Mucosa of stomach (tissue), 1 donor: ENCODE measurements at regions not wholly inside any gene's neighbourhood (a gene's known extent, or its start where the extent isn't known, plus 50 kb on each side); places are given as distances from the start of the nearest gene placed in this dataset.

Experiments used
- H3K27me3 ChIP-seq: one replicate; pipeline ENCODE4 v1.7.0; 2013; ENCODE audit warnings: mild to moderate bottlenecking, low read length; ENCODE audit not compliant: control insufficient read depth, insufficient read depth
- H3K36me3 ChIP-seq: one replicate; pipeline ENCODE4 v1.7.0; 2013; ENCODE audit warnings: low read length; ENCODE audit not compliant: control insufficient read depth, insufficient read depth
- H3K4me1 ChIP-seq: one replicate; pipeline ENCODE4 v1.7.0; 2013; ENCODE audit warnings: mild to moderate bottlenecking, low read length; ENCODE audit not compliant: control insufficient read depth, insufficient read depth
- H3K4me3 ChIP-seq: one replicate; pipeline ENCODE4 v1.7.0; 2013; ENCODE audit warnings: low read length
- H3K9ac ChIP-seq: one replicate; pipeline ENCODE4 v1.7.0; 2013; ENCODE audit warnings: mild to moderate bottlenecking, low read length, moderate library complexity
- H3K9me3 ChIP-seq: one replicate; pipeline ENCODE4 v1.7.0; 2013; ENCODE audit warnings: mild to moderate bottlenecking, low read length, moderate library complexity; ENCODE audit not compliant: control insufficient read depth
- donor health status: Pancreatic carcinoma.

- no peaks in the 10 kb centered on the region for H3K36me3 ChIP-seq
- H3K4me3 ChIP-seq: no peak overlapping the region
- H3K9ac ChIP-seq: no peak overlapping the region
- H3K9me3 ChIP-seq: no peaks in the 10 kb centered on the region
- peaks cover 5% of the 10 kb centered on the region for H3K4me1 ChIP-seq
- H3K27me3 ChIP-seq: peaks cover 12% of the 10 kb centered on the region
Measured at GRCh38 chr9:93813221-93814076, 141.7 kb downstream of the BARX1 start.

- H3K27me3 ChIP-seq: peaks cover 12% of the 10 kb centered on the region
- H3K4me1 ChIP-seq: peaks cover 5% of the 10 kb centered on the region
- no peaks in the 10 kb centered on the region for H3K9me3 ChIP-seq
- no peak overlapping the region for H3K4me3 ChIP-seq
- H3K9ac ChIP-seq: no peak overlapping the region
- no peaks in the 10 kb centered on the region for H3K36me3 ChIP-seq
Measured at GRCh38 chr9:93812410-93812668, 142.8 kb downstream of the BARX1 start.

- H3K27me3 ChIP-seq: peaks cover 12% of the 10 kb centered on the region
Measured at GRCh38 chr9:93810028-93810971, 144.9 kb downstream of the BARX1 start.

GRCh38 chr9:93809204-93809940 lies 145.8 kb downstream of the BARX1 start:
- Histone ChIP-seq H3K9me3 (no peaks in the 10 kb centered on the region), H3K9ac (no peak overlapping the region), H3K36me3 (no peaks in the 10 kb centered on the region), H3K4me3 (no peak overlapping the region), H3K4me1 (peaks cover 5% of the 10 kb centered on the region), H3K27me3 (peaks cover 12% of the 10 kb centered on the region)

More at GRCh38 chr9:93810028-93810971, 144.9 kb downstream of the BARX1 start:
- H3K4me3 ChIP-seq: no peak overlapping the region
- peaks cover 5% of the 10 kb centered on the region for H3K4me1 ChIP-seq
- H3K9ac ChIP-seq: no peak overlapping the region
- no peaks in the 10 kb centered on the region for H3K36me3 ChIP-seq
- H3K9me3 ChIP-seq: no peaks in the 10 kb centered on the region

GRCh38 chr9:93808115-93809029 lies 146.8 kb downstream of the BARX1 start:
- peaks cover 12% of the 10 kb centered on the region for H3K27me3 ChIP-seq
- H3K4me3 ChIP-seq: no peak overlapping the region
- no peaks in the 10 kb centered on the region for H3K9me3 ChIP-seq
- H3K4me1 ChIP-seq: peaks cover 5% of the 10 kb centered on the region
- no peaks in the 10 kb centered on the region for H3K36me3 ChIP-seq
- no peak overlapping the region for H3K9ac ChIP-seq

GRCh38 chr9:93807166-93808074 lies 147.7 kb downstream of the BARX1 start:
- H3K27me3 ChIP-seq: peaks cover 12% of the 10 kb centered on the region
- no peak overlapping the region for H3K9ac ChIP-seq

GRCh38 chr9:93801581-93802284 lies 153.4 kb downstream of the BARX1 start:
- Histone ChIP-seq H3K9me3 (no peaks in the 10 kb centered on the region), H3K4me3 (no peak overlapping the region), H3K4me1 (no peaks in the 10 kb centered on the region), H3K36me3 (no peaks in the 10 kb centered on the region), H3K9ac (no peak overlapping the region), H3K27me3 (no peaks in the 10 kb centered on the region)

More at GRCh38 chr9:93807166-93808074, 147.7 kb downstream of the BARX1 start:
- H3K4me3 ChIP-seq: no peak overlapping the region
- H3K9me3 ChIP-seq: no peaks in the 10 kb centered on the region
- H3K4me1 ChIP-seq: peaks cover 5% of the 10 kb centered on the region
- no peaks in the 10 kb centered on the region for H3K36me3 ChIP-seq

GRCh38 chr9:93801120-93801519 lies 154.0 kb downstream of the BARX1 start:
- H3K4me1 ChIP-seq: no peaks in the 10 kb centered on the region
- H3K4me3 ChIP-seq: no peak overlapping the region
- no peaks in the 10 kb centered on the region for H3K36me3 ChIP-seq

GRCh38 chr9:93792358-93792757 lies 162.8 kb downstream of the BARX1 start:
- Histone ChIP-seq H3K36me3 (no peaks in the 10 kb centered on the region), H3K9me3 (no peaks in the 10 kb centered on the region), H3K4me1 (no peaks in the 10 kb centered on the region), H3K27me3 (peaks cover 9% of the 10 kb centered on the region), H3K9ac (no peak overlapping the region), H3K4me3 (no peak overlapping the region)

More at GRCh38 chr9:93801120-93801519, 154.0 kb downstream of the BARX1 start:
- Histone ChIP-seq H3K27me3 (no peaks in the 10 kb centered on the region), H3K9me3 (no peaks in the 10 kb centered on the region), H3K9ac (no peak overlapping the region)

- no peaks in the 10 kb centered on the region for H3K9me3 ChIP-seq
- H3K36me3 ChIP-seq: no peaks in the 10 kb centered on the region
- peaks cover 9% of the 10 kb centered on the region for H3K27me3 ChIP-seq
- H3K9ac ChIP-seq: no peak overlapping the region
- H3K4me1 ChIP-seq: no peaks in the 10 kb centered on the region
- no peak overlapping the region for H3K4me3 ChIP-seq
Measured at GRCh38 chr9:93786204-93786603, 169.0 kb downstream of the BARX1 start.
